ENCODE measurements at regions not wholly inside any gene's neighbourhood (a gene's known extent, or its start where the extent isn't known, plus 50 kb on each side); places are given as distances from the start of the nearest gene placed in this dataset.

- TF ChIP-seq CTCF (IDR thresholded peaks at IDR 0.05; ENCODE audit: borderline replicate concordance, control extremely low read depth, extremely low read depth, insufficient read depth, missing control alignments), result no peak
- in situ Hi-C loops (cut with MboI; ENCODE audit: low sequenced_read_pairs, unreplicated experiment), result no loop called here
- no peak for DNase-seq (ENCODE audit: low spot score)
Measured at GRCh38 chr13:85652491-85652890, 146.7 kb downstream of the SLITRK6 start.

GRCh38 chr13:85651440-85651839, 147.8 kb downstream of the SLITRK6 start:
- DNase-seq (ENCODE audit: low spot score), result no peak
- no peak for TF ChIP-seq CTCF (IDR thresholded peaks at IDR 0.05; ENCODE audit: borderline replicate concordance, control extremely low read depth, extremely low read depth, insufficient read depth, missing control alignments)
- in situ Hi-C loops (cut with MboI; ENCODE audit: low sequenced_read_pairs, unreplicated experiment), result no loop called here

- no peak for TF ChIP-seq CTCF (IDR thresholded peaks at IDR 0.05; ENCODE audit: borderline replicate concordance, control extremely low read depth, extremely low read depth, insufficient read depth, missing control alignments)
- DNase-seq (ENCODE audit: low spot score), result no peak
- in situ Hi-C loops (cut with MboI; ENCODE audit: low sequenced_read_pairs, unreplicated experiment), result no loop called here
Measured at GRCh38 chr13:85650613-85651012, 148.6 kb downstream of the SLITRK6 start.

GRCh38 chr13:85640727-85641126, 158.5 kb downstream of the SLITRK6 start:
- DNase-seq (ENCODE audit: low spot score), result no peak
- in situ Hi-C loops (cut with MboI; ENCODE audit: low sequenced_read_pairs, unreplicated experiment), result no loop called here
- TF ChIP-seq CTCF (IDR thresholded peaks at IDR 0.05; ENCODE audit: borderline replicate concordance, control extremely low read depth, extremely low read depth, insufficient read depth, missing control alignments), result no peak

- in situ Hi-C loops (cut with MboI; ENCODE audit: low sequenced_read_pairs, unreplicated experiment), result no loop called here
- TF ChIP-seq CTCF (IDR thresholded peaks at IDR 0.05; ENCODE audit: borderline replicate concordance, control extremely low read depth, extremely low read depth, insufficient read depth, missing control alignments), result no peak
Measured at GRCh38 chr13:85638815-85639393, 160.3 kb downstream of the SLITRK6 start.

GRCh38 chr13:85638265-85638664, 161.0 kb downstream of the SLITRK6 start:
- DNase-seq (ENCODE audit: low spot score), result no peak
- in situ Hi-C loops (cut with MboI; ENCODE audit: low sequenced_read_pairs, unreplicated experiment), result no loop called here
- TF ChIP-seq CTCF (IDR thresholded peaks at IDR 0.05; ENCODE audit: borderline replicate concordance, control extremely low read depth, extremely low read depth, insufficient read depth, missing control alignments), result no peak

More at GRCh38 chr13:85638815-85639393, 160.3 kb downstream of the SLITRK6 start:
- no peak for DNase-seq (ENCODE audit: low spot score)

All from GM13976 (cell line).